Fibroblast of lung (primary cell): ENCODE measurements at regions not wholly inside any gene's neighbourhood (a gene's known extent, or its start where the extent isn't known, plus 50 kb on each side); places are given as distances from the start of the nearest gene placed in this dataset.

Source experiments
- DNase-seq, 2 donors: peaks; one replicate each; pipeline versions ENCODE4 v3.0.0 to v3.0.0-alpha.2; 2010; ENCODE audit warnings: low read depth in 2 of 2
- H2AFZ ChIP-seq: 2 replicates; pipeline ENCODE4 v1.5.1; 2012; ENCODE audit warnings: low read length, control low read depth, inconsistent platforms
- H3K27ac ChIP-seq: 2 replicates; pipeline ENCODE4 v1.5.1; 2011; ENCODE audit warnings: low read length, control low read depth; ENCODE audit not compliant: insufficient read depth
- H3K27me3 ChIP-seq: 2 replicates; pipeline ENCODE4 v1.5.1; 2011; ENCODE audit warnings: mild to moderate bottlenecking, low read length; ENCODE audit not compliant: control insufficient read depth, insufficient read depth
- H3K36me3 ChIP-seq: 2 replicates; pipeline ENCODE4 v1.5.1; 2011; ENCODE audit warnings: low read length; ENCODE audit not compliant: control insufficient read depth, insufficient read depth
- H3K4me1 ChIP-seq: 2 replicates; pipeline ENCODE4 v1.5.1; 2011; ENCODE audit warnings: low read length; ENCODE audit not compliant: control insufficient read depth, insufficient read depth; ENCODE audit errors: extremely low read depth
- H3K4me2 ChIP-seq: 2 replicates; pipeline ENCODE4 v1.5.1; 2011; ENCODE audit warnings: low read length, control low read depth; ENCODE audit not compliant: insufficient read depth; ENCODE audit errors: extremely low read depth
- H3K4me3 ChIP-seq, 4 experiments: fragments of 200-600 bp in 1 of 4; sonication (generic) in 1 of 4; replicated peaks in 1 of 4; 2 replicates each; pipeline ENCODE4 v1.5.1; 2011 to 2016; ENCODE audit warnings: low read length in 4 of 4, low read depth in 3 of 4, mild to moderate bottlenecking in 3 of 4, control low read depth in 2 of 4, inconsistent platforms in 1 of 4, mixed read lengths in 1 of 4; ENCODE audit not compliant: insufficient read depth in 1 of 4; ENCODE audit errors: control extremely low read depth in 1 of 4
- H3K79me2 ChIP-seq: 2 replicates; pipeline ENCODE4 v1.5.1; 2012; ENCODE audit warnings: mild to moderate bottlenecking, low read length, inconsistent platforms; ENCODE audit not compliant: control insufficient read depth, insufficient read depth
- H3K9ac ChIP-seq: 2 replicates; pipeline ENCODE4 v1.5.1; 2011; ENCODE audit warnings: mild to moderate bottlenecking, low read length, control low read depth; ENCODE audit not compliant: insufficient read depth
- H3K9me3 ChIP-seq: 2 replicates; pipeline ENCODE4 v1.5.1; 2012; ENCODE audit warnings: low read depth, low read length; ENCODE audit not compliant: control insufficient read depth, insufficient read depth
- H4K20me1 ChIP-seq: 2 replicates; pipeline ENCODE4 v1.5.1; 2011; ENCODE audit warnings: low read length; ENCODE audit not compliant: control insufficient read depth, insufficient read depth; ENCODE audit errors: extremely low read depth
- EZH2 ChIP-seq: IDR thresholded peaks from 2 replicates; pipeline ENCODE4 v1.5.1; 2012; ENCODE audit warnings: low read length, control low read depth, mild to moderate bottlenecking; ENCODE audit errors: missing control alignments
- TF ChIP-seq, protein P1 (sequence below), 2 donors: IDR thresholded peaks in 1 of 2; conservative IDR thresholded peaks in 1 of 2; 1 replicate in 1 of 2; 2 replicates in 1 of 2; pipeline ENCODE4 v1.5.1; 2011 to 2012; ENCODE audit warnings: low read length in 2 of 2, control low read depth in 1 of 2, inconsistent platforms in 1 of 2, low read depth in 1 of 2, mild to moderate bottlenecking in 1 of 2

DNA sequence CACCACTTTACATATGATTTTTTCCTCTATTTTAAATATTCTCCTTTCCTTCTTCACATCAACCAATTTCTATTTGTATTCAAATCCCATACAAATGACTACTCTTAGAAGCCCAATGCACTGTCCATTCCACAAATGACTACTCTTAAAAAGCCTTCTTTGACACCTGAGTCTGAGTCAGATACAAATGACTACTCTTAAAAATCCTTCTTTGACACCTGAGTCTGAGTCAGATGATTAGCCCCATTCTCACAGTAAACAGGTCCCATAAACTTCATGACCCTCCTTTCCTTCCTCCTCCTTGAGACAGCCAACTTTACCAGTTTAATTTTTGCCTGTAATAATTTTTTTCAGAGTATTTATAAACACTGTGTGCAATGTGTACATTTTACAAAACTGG lies 231.3 kb upstream of the USP25 start:
- Histone ChIP-seq H3K27ac (no peak overlapping the region), H4K20me1 (no peaks in the 10 kb centered on the region), H3K9ac (no peak overlapping the region), H3K4me2 (no peak overlapping the region), H2AFZ (no peak overlapping the region), H3K36me3 (no peaks in the 10 kb centered on the region), H3K4me1 (no peaks in the 10 kb centered on the region), H3K27me3 (no peaks in the 10 kb centered on the region), H3K4me3 (no peak overlapping the region), H3K79me2 (no peaks in the 10 kb centered on the region), H3K9me3 (no peaks in the 10 kb centered on the region)
- no peak for DNase-seq
- no peak for TF ChIP-seq EZH2
- TF ChIP-seq, protein P1, sequence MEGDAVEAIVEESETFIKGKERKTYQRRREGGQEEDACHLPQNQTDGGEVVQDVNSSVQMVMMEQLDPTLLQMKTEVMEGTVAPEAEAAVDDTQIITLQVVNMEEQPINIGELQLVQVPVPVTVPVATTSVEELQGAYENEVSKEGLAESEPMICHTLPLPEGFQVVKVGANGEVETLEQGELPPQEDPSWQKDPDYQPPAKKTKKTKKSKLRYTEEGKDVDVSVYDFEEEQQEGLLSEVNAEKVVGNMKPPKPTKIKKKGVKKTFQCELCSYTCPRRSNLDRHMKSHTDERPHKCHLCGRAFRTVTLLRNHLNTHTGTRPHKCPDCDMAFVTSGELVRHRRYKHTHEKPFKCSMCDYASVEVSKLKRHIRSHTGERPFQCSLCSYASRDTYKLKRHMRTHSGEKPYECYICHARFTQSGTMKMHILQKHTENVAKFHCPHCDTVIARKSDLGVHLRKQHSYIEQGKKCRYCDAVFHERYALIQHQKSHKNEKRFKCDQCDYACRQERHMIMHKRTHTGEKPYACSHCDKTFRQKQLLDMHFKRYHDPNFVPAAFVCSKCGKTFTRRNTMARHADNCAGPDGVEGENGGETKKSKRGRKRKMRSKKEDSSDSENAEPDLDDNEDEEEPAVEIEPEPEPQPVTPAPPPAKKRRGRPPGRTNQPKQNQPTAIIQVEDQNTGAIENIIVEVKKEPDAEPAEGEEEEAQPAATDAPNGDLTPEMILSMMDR (conservative IDR thresholded peaks at IDR 0.05 in 1 of 2, IDR thresholded peaks at IDR 0.05 in 1 of 2; ENCODE audit: low read depth in 1 of 2, low read length in 2 of 2): no peak

DNA sequence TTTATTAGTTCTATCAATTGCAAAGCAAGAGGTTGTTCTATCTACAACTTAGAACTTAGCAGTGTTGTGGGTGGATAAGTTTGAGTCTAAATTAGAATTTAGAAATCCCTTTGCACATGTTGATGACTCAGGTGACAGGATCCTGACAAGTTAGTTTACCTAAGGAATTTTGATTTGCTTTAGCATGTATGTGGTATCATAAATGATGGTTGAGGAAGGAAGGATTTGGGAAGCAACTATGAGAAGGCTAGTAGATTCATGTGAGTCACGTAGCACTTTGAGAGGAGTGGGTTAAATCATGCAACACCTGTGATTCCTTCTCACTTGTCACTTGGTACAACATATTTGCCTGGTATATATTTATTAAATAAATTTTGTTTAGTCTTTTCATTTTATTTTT lies 223.7 kb upstream of the USP25 start:
- H3K9ac ChIP-seq: no peak overlapping the region
- TF ChIP-seq, protein P1 (conservative IDR thresholded peaks at IDR 0.05 in 1 of 2, IDR thresholded peaks at IDR 0.05 in 1 of 2; ENCODE audit: low read depth in 1 of 2, low read length in 2 of 2): no peak
- TF ChIP-seq EZH2: no peak
- no peak for DNase-seq
- no peak overlapping the region for H3K4me3 ChIP-seq
- no peaks in the 10 kb centered on the region for H3K4me1 ChIP-seq
- no peaks in the 10 kb centered on the region for H3K36me3 ChIP-seq
- H4K20me1 ChIP-seq: no peaks in the 10 kb centered on the region
- H3K4me2 ChIP-seq: no peak overlapping the region
- no peak overlapping the region for H2AFZ ChIP-seq
- H3K27me3 ChIP-seq: no peaks in the 10 kb centered on the region
- H3K27ac ChIP-seq: no peak overlapping the region
- H3K9me3 ChIP-seq: no peaks in the 10 kb centered on the region
- H3K79me2 ChIP-seq: no peaks in the 10 kb centered on the region

DNA sequence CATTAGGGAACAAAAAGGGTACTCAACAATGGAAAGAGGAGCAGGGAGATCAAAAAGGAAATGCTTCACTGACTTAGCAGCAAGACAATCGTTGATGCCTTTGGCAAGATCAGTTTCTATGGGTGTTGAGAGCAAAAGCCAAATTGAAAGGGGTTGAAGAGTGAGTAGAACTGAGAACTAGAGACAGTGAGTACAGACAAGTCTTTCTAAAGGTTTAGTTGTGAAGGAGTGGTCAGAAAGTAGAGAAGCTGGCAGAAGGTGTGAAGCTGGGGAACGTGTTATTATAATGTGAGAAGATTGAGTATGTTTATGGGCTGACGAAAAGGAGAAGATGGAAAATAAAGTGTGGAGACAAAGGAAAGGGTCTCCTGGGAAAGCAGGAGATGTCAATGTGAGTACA lies 221.2 kb upstream of the USP25 start:
- Histone ChIP-seq H3K79me2 (no peaks in the 10 kb centered on the region), H3K27me3 (no peaks in the 10 kb centered on the region), H3K4me2 (no peak overlapping the region), H3K9me3 (no peaks in the 10 kb centered on the region), H2AFZ (no peak overlapping the region), H3K9ac (no peak overlapping the region), H3K27ac (no peak overlapping the region), H3K4me1 (no peaks in the 10 kb centered on the region), H3K36me3 (no peaks in the 10 kb centered on the region), H4K20me1 (no peaks in the 10 kb centered on the region), H3K4me3 (no peak overlapping the region)
- no peak for TF ChIP-seq EZH2
- TF ChIP-seq, protein P1 (conservative IDR thresholded peaks at IDR 0.05 in 1 of 2, IDR thresholded peaks at IDR 0.05 in 1 of 2; ENCODE audit: low read depth in 1 of 2, low read length in 2 of 2): no peak
- no peak for DNase-seq
